GM18508 (cell line): ENCODE measurements at regions not wholly inside any gene's neighbourhood (a gene's known extent, or its start where the extent isn't known, plus 50 kb on each side); places are given as distances from the start of the nearest gene placed in this dataset.

ENCODE experiments used
- ATAC-seq: cut with Tn5 transposase; IDR thresholded peaks from one replicate; pipeline ENCODE4 v1.9.1; 2021; ENCODE audit warnings: moderate number of reproducible peaks; ENCODE audit not compliant: insufficient read depth, unreplicated experiment

GRCh38 chr14:101464310-101464983 lies 96.8 kb upstream of the DIO3 start:
- ATAC-seq = no peak

- no peak for ATAC-seq
Measured at GRCh38 chr14:101464984-101465794, 96.1 kb upstream of the DIO3 start.

GRCh38 chr14:101465795-101466448 lies 95.4 kb upstream of the DIO3 start:
- ATAC-seq = no peak

- ATAC-seq = no peak
Measured at GRCh38 chr14:101466456-101467180, 94.7 kb upstream of the DIO3 start.

GRCh38 chr14:101467181-101467926 lies 93.9 kb upstream of the DIO3 start:
- no peak for ATAC-seq

GRCh38 chr14:101469382-101470247 lies 91.7 kb upstream of the DIO3 start:
- ATAC-seq = no peak

- ATAC-seq = no peak
Measured at GRCh38 chr14:101470266-101470665, 91.0 kb upstream of the DIO3 start.

- no peak for ATAC-seq
Measured at GRCh38 chr14:101471723-101472517, 89.4 kb upstream of the DIO3 start.

- no peak for ATAC-seq
Measured at GRCh38 chr14:101472518-101472849, 88.8 kb upstream of the DIO3 start.

GRCh38 chr14:101473045-101473729 lies 88.1 kb upstream of the DIO3 start:
- ATAC-seq = no peak

GRCh38 chr14:101473795-101474562 lies 87.3 kb upstream of the DIO3 start:
- no peak for ATAC-seq

- ATAC-seq = no peak
Measured at GRCh38 chr14:101474563-101475455, 86.5 kb upstream of the DIO3 start.

- no peak for ATAC-seq
Measured at GRCh38 chr14:101475456-101476257, 85.6 kb upstream of the DIO3 start.

GRCh38 chr14:101476258-101476915 lies 84.9 kb upstream of the DIO3 start:
- ATAC-seq = no peak
